BJ (cell line): ENCODE measurements at regions not wholly inside any gene's neighbourhood (a gene's known extent, or its start where the extent isn't known, plus 50 kb on each side); places are given as distances from the start of the nearest gene placed in this dataset.

ENCODE experiments used
- CTCF ChIA-PET: fragments of 350-600 bp; formaldehyde crosslinking; extraction: SDS; loops from one replicate; lab custom pipeline; 2021; ENCODE audit warnings: antibody characterized with exemption, inconsistent platforms; lab: Yijun Ruan, JAX
- POLR2A ChIA-PET: fragments of 300-600 bp; sonication (Branson Sonifier 250); formaldehyde crosslinking; extraction: SDS; loops from one replicate; lab custom pipeline; 2021; ENCODE audit warnings: antibody characterized with exemption; lab: Charles Lee
- DNase-seq: peaks from one replicate; pipeline ENCODE4 v3.0.0-alpha.2; 2011; ENCODE audit warnings: low read depth
- H3K27me3 ChIP-seq: 2 replicates; pipeline ENCODE4 v1.6.0; 2011; ENCODE audit warnings: low read length; ENCODE audit not compliant: control insufficient read depth, insufficient read depth
- H3K36me3 ChIP-seq: 2 replicates; pipeline ENCODE4 v1.5.1; 2011; ENCODE audit warnings: low read length; ENCODE audit not compliant: control insufficient read depth, insufficient read depth
- H3K4me3 ChIP-seq: 2 replicates; pipeline ENCODE4 v1.5.1; 2011; ENCODE audit warnings: low read depth, mild to moderate bottlenecking, control low read depth, low read length
- TF ChIP-seq, protein P1 (sequence below): IDR thresholded peaks from 2 replicates; pipeline ENCODE4 v1.5.1; 2011; ENCODE audit warnings: low read depth, mild to moderate bottlenecking, control low read depth, inconsistent platforms, low read length, moderate library complexity; ENCODE audit not compliant: insufficient read depth

- TF ChIP-seq, protein P1, sequence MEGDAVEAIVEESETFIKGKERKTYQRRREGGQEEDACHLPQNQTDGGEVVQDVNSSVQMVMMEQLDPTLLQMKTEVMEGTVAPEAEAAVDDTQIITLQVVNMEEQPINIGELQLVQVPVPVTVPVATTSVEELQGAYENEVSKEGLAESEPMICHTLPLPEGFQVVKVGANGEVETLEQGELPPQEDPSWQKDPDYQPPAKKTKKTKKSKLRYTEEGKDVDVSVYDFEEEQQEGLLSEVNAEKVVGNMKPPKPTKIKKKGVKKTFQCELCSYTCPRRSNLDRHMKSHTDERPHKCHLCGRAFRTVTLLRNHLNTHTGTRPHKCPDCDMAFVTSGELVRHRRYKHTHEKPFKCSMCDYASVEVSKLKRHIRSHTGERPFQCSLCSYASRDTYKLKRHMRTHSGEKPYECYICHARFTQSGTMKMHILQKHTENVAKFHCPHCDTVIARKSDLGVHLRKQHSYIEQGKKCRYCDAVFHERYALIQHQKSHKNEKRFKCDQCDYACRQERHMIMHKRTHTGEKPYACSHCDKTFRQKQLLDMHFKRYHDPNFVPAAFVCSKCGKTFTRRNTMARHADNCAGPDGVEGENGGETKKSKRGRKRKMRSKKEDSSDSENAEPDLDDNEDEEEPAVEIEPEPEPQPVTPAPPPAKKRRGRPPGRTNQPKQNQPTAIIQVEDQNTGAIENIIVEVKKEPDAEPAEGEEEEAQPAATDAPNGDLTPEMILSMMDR, result no peak
- Histone ChIP-seq H3K36me3 (no peaks in the 10 kb centered on the region), H3K4me3 (no peak overlapping the region), H3K27me3 (no peaks in the 10 kb centered on the region)
- ChIA-PET CTCF (interaction anchor here (0.6 kb wide), 1 partner anchor 603 kb away, joined by 3 read pairs; no protein-coding TSS in a partner anchor), POLR2A (no interaction called here)
- no peak for DNase-seq
These were observed 836.0 kb downstream of the JRKL start for GRCh38 chr11:97225794-97226193.

DNA sequence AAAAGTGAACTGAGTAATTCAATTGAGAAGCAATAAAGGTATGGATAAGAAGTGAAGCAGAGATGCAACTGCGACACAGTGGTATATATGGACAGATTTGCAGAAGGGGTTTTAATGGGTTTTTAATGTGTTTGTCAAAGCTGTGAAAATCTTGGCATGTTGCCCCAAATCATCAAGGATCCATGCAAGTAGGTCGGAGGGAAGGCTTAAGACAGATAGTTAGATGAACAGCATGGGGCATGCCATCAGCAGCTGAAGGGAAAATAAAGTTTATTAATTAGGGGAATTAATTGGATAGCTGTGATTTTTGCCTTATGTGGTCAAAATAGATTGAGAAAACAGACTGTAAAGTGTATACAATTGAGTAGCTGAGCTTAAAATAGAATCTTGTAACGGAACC lies 840.1 kb downstream of the JRKL start:
- H3K36me3 ChIP-seq, result no peaks in the 10 kb centered on the region
- no peaks in the 10 kb centered on the region for H3K27me3 ChIP-seq
- TF ChIP-seq, protein P1, result no peak
- ChIA-PET POLR2A (no interaction called here), CTCF (no interaction called here)
- no peak for DNase-seq
- H3K4me3 ChIP-seq, result no peak overlapping the region

GRCh38 chr11:97231231-97231630 lies 841.4 kb downstream of the JRKL start:
- Histone ChIP-seq H3K27me3 (no peaks in the 10 kb centered on the region), H3K4me3 (no peak overlapping the region), H3K36me3 (no peaks in the 10 kb centered on the region)
- TF ChIP-seq, protein P1, result no peak
- DNase-seq, result no peak
- POLR2A ChIA-PET, result no interaction called here
- CTCF ChIA-PET, result interaction anchor here (0.5 kb wide), 1 partner anchor 29 kb away, joined by 4 read pairs; no protein-coding TSS in a partner anchor

- H3K27me3 ChIP-seq, result no peaks in the 10 kb centered on the region
- TF ChIP-seq, protein P1, result no peak
- ChIA-PET CTCF (no interaction called here), POLR2A (no interaction called here)
- H3K4me3 ChIP-seq, result no peak overlapping the region
- H3K36me3 ChIP-seq, result no peaks in the 10 kb centered on the region
- no peak for DNase-seq
These were observed 844.2 kb downstream of the JRKL start for GRCh38 chr11:97234016-97234415.

DNA sequence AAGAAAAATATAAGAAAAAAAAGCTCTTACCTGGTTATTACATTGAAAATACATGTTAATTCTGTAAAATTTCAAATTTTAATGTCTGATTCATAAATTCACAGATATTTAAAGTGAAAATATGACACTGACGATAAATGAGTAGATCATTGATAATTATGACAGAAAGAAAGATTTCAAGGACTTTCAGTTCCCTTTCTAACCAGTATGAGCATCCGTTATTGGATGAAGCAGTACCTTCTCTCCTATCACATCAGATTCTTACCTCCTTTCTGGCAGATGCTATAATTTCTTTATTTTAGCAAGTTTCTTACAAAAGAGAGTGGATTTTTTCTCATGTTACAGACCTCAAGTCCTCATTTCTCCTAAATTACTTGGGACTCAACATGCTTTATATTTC lies 847.3 kb downstream of the JRKL start:
- DNase-seq, result no peak
- no peaks in the 10 kb centered on the region for H3K27me3 ChIP-seq
- TF ChIP-seq, protein P1, result no peak
- POLR2A ChIA-PET, result no interaction called here
- H3K4me3 ChIP-seq, result no peak overlapping the region
- CTCF ChIA-PET, result no interaction called here
- no peaks in the 10 kb centered on the region for H3K36me3 ChIP-seq
